Neural cell (in vitro differentiated cells): ENCODE measurements at regions not wholly inside any gene's neighbourhood (a gene's known extent, or its start where the extent isn't known, plus 50 kb on each side); places are given as distances from the start of the nearest gene placed in this dataset.

Source experiments
- H2AFZ ChIP-seq: fragments of 200-600, 300-800 bp; sonication (generic), shearing (Covaris generic); 2 replicates; pipeline ENCODE4 v1.6.0; 2014; ENCODE audit warnings: low read depth, mild to moderate bottlenecking, antibody characterized with exemption, low read length, moderate library complexity
- H3F3A ChIP-seq: fragments of 200-600 bp; shearing (Covaris generic); 2 replicates; pipeline ENCODE4 v1.6.1; 2016; ENCODE audit warnings: mild to moderate bottlenecking, moderate library complexity, mixed read lengths, antibody characterized with exemption, low read length; ENCODE audit not compliant: insufficient read depth, poor library complexity, severe bottlenecking
- H3K27ac ChIP-seq: fragments of 200-600, 300-800 bp; sonication (generic), shearing (Covaris generic); 2 replicates; pipeline ENCODE4 v1.5.1; 2014; ENCODE audit warnings: mild to moderate bottlenecking, low read length, moderate library complexity
- H3K27me3 ChIP-seq: fragments of 300-800, 200-600 bp; sonication (generic), shearing (Covaris generic); 2 replicates; pipeline ENCODE4 v1.6.0; 2014; ENCODE audit warnings: mild to moderate bottlenecking, low read depth, low read length, moderate library complexity; ENCODE audit not compliant: insufficient read depth
- H3K36me3 ChIP-seq: fragments of 300-800, 200-600 bp; sonication (generic), shearing (Covaris generic); 2 replicates; pipeline ENCODE4 v1.5.1; 2014; ENCODE audit warnings: mild to moderate bottlenecking, antibody characterized with exemption, low read length, moderate library complexity; ENCODE audit not compliant: insufficient read depth
- H3K4me2 ChIP-seq: fragments of 300-800, 200-600 bp; sonication (generic), shearing (Covaris generic); 2 replicates; pipeline ENCODE4 v1.6.0; 2014; ENCODE audit warnings: mild to moderate bottlenecking, low read length
- H3K4me3 ChIP-seq: fragments of 300-800, 200-600 bp; sonication (generic), shearing (Covaris generic); 2 replicates; pipeline ENCODE4 v1.5.1; 2014; ENCODE audit warnings: mild to moderate bottlenecking, low read length, moderate library complexity
- H3K79me2 ChIP-seq: fragments of 200-600 bp; shearing (Covaris generic); replicated peaks from 2 replicates; pipeline ENCODE4 v1.6.0; 2014; ENCODE audit warnings: mild to moderate bottlenecking, low read length, moderate library complexity; ENCODE audit not compliant: insufficient read depth
- H3K9ac ChIP-seq: fragments of 300-800, 200-600 bp; sonication (generic), shearing (Covaris generic); 2 replicates; pipeline ENCODE4 v1.6.1; 2016; ENCODE audit warnings: mild to moderate bottlenecking, low read length, mixed read lengths
- H3K9me2 ChIP-seq: fragments of 200-600 bp; shearing (Covaris generic); 2 replicates; pipeline ENCODE4 v1.6.1; 2016; ENCODE audit warnings: mild to moderate bottlenecking, low read length, mixed read lengths; ENCODE audit not compliant: insufficient read depth
- H3K9me3 ChIP-seq: fragments of 200-600, 300-800 bp; sonication (generic), shearing (Covaris generic); 2 replicates; pipeline ENCODE4 v1.6.1; 2016; ENCODE audit warnings: mild to moderate bottlenecking, mixed run types, low read length, moderate library complexity, mixed read lengths
- H4K20me1 ChIP-seq: fragments of 200-600 bp; shearing (Covaris generic); 2 replicates; pipeline ENCODE4 v1.6.1; 2016; ENCODE audit warnings: mild to moderate bottlenecking, mixed run types; ENCODE audit not compliant: insufficient read depth
- EP300 ChIP-seq: fragments of 450-650 bp; conservative IDR thresholded peaks from 2 replicates; pipeline ENCODE4 v1.6.1; 2014; ENCODE audit warnings: antibody characterized with exemption, mild to moderate bottlenecking, moderate library complexity; ENCODE audit not compliant: poor library complexity, severe bottlenecking
- EZH2 ChIP-seq: fragments of 200-600, 300-800 bp; shearing (Covaris generic), sonication (generic); IDR thresholded peaks from 2 replicates; pipeline ENCODE4 v1.6.1; 2014; ENCODE audit warnings: antibody characterized with exemption, low read length, borderline replicate concordance, mild to moderate bottlenecking; ENCODE audit not compliant: insufficient read depth, poor library complexity, severe bottlenecking
- MXI1 ChIP-seq: fragments of 450-650 bp; conservative IDR thresholded peaks from 2 replicates; pipeline ENCODE4 v1.6.1; 2014; ENCODE audit warnings: antibody characterized with exemption, mild to moderate bottlenecking; ENCODE audit not compliant: poor library complexity, severe bottlenecking
- POLR2AphosphoS5 ChIP-seq: IDR thresholded peaks from 2 replicates; pipeline ENCODE4 v1.6.1; 2012
- RAD21 ChIP-seq: fragments of 450-650 bp; conservative IDR thresholded peaks from 2 replicates; pipeline ENCODE4 v1.6.1; 2014; ENCODE audit warnings: antibody characterized with exemption, mild to moderate bottlenecking, moderate library complexity
- SMC3 ChIP-seq: fragments of 450-650 bp; conservative IDR thresholded peaks from 2 replicates; pipeline ENCODE4 v1.6.1; 2014; ENCODE audit warnings: antibody characterized with exemption, mild to moderate bottlenecking, moderate library complexity; ENCODE audit not compliant: poor library complexity
- TAF1 ChIP-seq: IDR thresholded peaks from 2 replicates; pipeline ENCODE4 v1.6.1; 2012; ENCODE audit warnings: low read depth
- TF ChIP-seq, protein P1 (sequence below): IDR thresholded peaks from 2 replicates; pipeline ENCODE4 v1.6.1; 2012; ENCODE audit warnings: borderline replicate concordance
- TF ChIP-seq, protein P2 (sequence below): fragments of 450-650 bp; IDR thresholded peaks from 2 replicates; pipeline ENCODE4 v1.5.1; 2014; ENCODE audit warnings: antibody characterized with exemption, mild to moderate bottlenecking, moderate library complexity; ENCODE audit not compliant: poor library complexity, severe bottlenecking

DNA sequence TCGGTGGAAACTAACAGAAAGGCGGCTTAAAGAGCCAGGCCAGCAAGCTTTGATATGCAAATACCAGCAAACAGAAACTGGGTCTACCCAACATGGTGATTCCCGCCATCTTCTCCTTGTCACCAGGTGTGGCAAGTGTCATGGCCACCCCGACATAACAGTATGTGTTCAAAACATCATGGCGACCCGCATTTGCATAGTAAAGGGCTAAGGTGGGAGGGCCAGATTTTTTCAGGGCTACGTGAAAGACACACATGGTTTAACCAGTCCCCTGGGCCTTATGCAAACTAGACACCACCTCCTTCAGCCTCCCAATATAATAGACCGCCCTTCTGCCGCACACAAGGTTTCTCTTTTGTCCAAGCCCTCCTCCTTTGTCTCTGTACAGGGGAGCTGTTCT, 260.4 kb downstream of the METTL4 start:
- no peaks in the 10 kb centered on the region for H3F3A ChIP-seq
- no peak overlapping the region for H3K4me3 ChIP-seq
- H3K9ac ChIP-seq, result no peak overlapping the region
- H3K4me2 ChIP-seq, result no peak overlapping the region
- no peak overlapping the region for H2AFZ ChIP-seq
- H3K36me3 ChIP-seq, result no peaks in the 10 kb centered on the region
- H3K9me2 ChIP-seq, result no peaks in the 10 kb centered on the region
- H3K27me3 ChIP-seq, result no peaks in the 10 kb centered on the region
- no peaks in the 10 kb centered on the region for H3K9me3 ChIP-seq
- TF ChIP-seq, protein P1, sequence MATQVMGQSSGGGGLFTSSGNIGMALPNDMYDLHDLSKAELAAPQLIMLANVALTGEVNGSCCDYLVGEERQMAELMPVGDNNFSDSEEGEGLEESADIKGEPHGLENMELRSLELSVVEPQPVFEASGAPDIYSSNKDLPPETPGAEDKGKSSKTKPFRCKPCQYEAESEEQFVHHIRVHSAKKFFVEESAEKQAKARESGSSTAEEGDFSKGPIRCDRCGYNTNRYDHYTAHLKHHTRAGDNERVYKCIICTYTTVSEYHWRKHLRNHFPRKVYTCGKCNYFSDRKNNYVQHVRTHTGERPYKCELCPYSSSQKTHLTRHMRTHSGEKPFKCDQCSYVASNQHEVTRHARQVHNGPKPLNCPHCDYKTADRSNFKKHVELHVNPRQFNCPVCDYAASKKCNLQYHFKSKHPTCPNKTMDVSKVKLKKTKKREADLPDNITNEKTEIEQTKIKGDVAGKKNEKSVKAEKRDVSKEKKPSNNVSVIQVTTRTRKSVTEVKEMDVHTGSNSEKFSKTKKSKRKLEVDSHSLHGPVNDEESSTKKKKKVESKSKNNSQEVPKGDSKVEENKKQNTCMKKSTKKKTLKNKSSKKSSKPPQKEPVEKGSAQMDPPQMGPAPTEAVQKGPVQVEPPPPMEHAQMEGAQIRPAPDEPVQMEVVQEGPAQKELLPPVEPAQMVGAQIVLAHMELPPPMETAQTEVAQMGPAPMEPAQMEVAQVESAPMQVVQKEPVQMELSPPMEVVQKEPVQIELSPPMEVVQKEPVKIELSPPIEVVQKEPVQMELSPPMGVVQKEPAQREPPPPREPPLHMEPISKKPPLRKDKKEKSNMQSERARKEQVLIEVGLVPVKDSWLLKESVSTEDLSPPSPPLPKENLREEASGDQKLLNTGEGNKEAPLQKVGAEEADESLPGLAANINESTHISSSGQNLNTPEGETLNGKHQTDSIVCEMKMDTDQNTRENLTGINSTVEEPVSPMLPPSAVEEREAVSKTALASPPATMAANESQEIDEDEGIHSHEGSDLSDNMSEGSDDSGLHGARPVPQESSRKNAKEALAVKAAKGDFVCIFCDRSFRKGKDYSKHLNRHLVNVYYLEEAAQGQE, result no peak
- no peak for TF ChIP-seq EP300
- TF ChIP-seq EZH2, result no peak
- TF ChIP-seq MXI1, result no peak
- TF ChIP-seq TAF1, result no peak
- no peak for TF ChIP-seq SMC3
- TF ChIP-seq RAD21, result no peak
- no peak for TF ChIP-seq POLR2AphosphoS5
- TF ChIP-seq, protein P2, sequence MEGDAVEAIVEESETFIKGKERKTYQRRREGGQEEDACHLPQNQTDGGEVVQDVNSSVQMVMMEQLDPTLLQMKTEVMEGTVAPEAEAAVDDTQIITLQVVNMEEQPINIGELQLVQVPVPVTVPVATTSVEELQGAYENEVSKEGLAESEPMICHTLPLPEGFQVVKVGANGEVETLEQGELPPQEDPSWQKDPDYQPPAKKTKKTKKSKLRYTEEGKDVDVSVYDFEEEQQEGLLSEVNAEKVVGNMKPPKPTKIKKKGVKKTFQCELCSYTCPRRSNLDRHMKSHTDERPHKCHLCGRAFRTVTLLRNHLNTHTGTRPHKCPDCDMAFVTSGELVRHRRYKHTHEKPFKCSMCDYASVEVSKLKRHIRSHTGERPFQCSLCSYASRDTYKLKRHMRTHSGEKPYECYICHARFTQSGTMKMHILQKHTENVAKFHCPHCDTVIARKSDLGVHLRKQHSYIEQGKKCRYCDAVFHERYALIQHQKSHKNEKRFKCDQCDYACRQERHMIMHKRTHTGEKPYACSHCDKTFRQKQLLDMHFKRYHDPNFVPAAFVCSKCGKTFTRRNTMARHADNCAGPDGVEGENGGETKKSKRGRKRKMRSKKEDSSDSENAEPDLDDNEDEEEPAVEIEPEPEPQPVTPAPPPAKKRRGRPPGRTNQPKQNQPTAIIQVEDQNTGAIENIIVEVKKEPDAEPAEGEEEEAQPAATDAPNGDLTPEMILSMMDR, result no peak
- no peaks in the 10 kb centered on the region for H4K20me1 ChIP-seq
- no peaks in the 10 kb centered on the region for H3K79me2 ChIP-seq
- no peak overlapping the region for H3K27ac ChIP-seq

GRCh38 chr18:2312440-2312839, 258.9 kb downstream of the METTL4 start:
- H3K36me3 ChIP-seq, result no peaks in the 10 kb centered on the region
- no peaks in the 10 kb centered on the region for H3K79me2 ChIP-seq
- no peaks in the 10 kb centered on the region for H4K20me1 ChIP-seq
- H3K9ac ChIP-seq, result no peak overlapping the region
- H3K4me2 ChIP-seq, result no peak overlapping the region
- no peaks in the 10 kb centered on the region for H3K27me3 ChIP-seq
- no peaks in the 10 kb centered on the region for H3K9me3 ChIP-seq
- H3K9me2 ChIP-seq, result no peaks in the 10 kb centered on the region
- H3F3A ChIP-seq, result no peaks in the 10 kb centered on the region
- TF ChIP-seq, protein P1, result no peak
- no peak for TF ChIP-seq MXI1
- TF ChIP-seq, protein P2, result no peak
- TF ChIP-seq POLR2AphosphoS5, result no peak
- TF ChIP-seq EZH2, result no peak
- TF ChIP-seq RAD21, result no peak
- no peak for TF ChIP-seq EP300
- no peak for TF ChIP-seq TAF1
- no peak for TF ChIP-seq SMC3
- H3K4me3 ChIP-seq, result no peak overlapping the region
- no peak overlapping the region for H3K27ac ChIP-seq
- no peak overlapping the region for H2AFZ ChIP-seq
